ENCODE measurements at regions not wholly inside any gene's neighbourhood (a gene's known extent, or its start where the extent isn't known, plus 50 kb on each side); places are given as distances from the start of the nearest gene placed in this dataset.

DNA sequence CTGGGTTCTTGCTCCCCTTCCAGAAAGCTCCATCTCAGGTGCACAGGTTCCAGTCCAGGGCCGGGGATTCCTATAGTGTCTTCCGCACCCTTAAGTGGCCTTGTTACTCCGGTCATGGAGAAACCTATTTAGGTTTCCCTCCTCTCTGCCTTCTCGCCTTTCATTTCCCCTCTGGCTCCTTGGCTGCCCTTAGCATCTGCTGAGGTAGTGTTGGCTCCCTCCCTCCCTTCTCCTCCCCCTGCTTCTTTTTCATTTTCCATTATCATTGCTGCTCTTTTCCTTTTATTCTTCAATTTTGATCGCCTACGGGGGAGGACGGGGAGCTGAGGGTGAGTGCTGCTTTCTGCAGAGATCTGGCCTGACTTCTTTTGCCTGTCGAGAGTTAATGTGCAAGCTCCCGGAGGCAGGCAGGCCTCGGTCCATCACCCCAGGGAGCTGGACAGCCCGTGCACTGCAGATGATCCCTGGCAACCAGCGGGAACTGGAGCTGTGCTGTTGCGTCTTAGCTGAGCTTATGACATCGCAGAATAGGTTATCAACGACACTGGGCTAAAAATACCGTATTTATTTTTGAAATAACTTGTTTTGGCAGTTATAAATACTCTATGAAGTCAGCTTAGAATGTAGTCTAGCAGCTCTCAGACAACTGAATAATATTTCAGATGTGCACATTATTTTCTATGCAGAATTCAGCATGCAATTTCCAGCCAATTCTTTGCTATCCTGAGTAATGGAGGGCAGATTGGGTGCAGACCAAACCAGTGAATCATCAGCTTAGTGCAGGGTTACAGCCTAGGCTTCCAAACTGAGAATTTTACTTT, 141.9 kb downstream of the SLC4A3 start:
- Histone ChIP-seq H3K4me2 (ENCODE audit: insufficient read depth, low read length) (no peak overlapping the region), H3K4me3 (ENCODE audit: insufficient read depth, low read length) (no peak overlapping the region), H3K9me3 (ENCODE audit: low read depth, low read length) (no peaks in the 10 kb centered on the region), H3K27ac (ENCODE audit: low read depth, low read length) (no peak overlapping the region), H2AFZ (ENCODE audit: low read length) (no peak overlapping the region), H3K4me1 (ENCODE audit: insufficient read depth, low read length) (no peaks in the 10 kb centered on the region), H3K27me3 (ENCODE audit: insufficient read depth, low read length) (no peaks in the 10 kb centered on the region), H3K36me3 (ENCODE audit: insufficient read depth, low read length) (no peaks in the 10 kb centered on the region), H4K20me1 (ENCODE audit: insufficient read depth, low read length) (no peaks in the 10 kb centered on the region), H3K79me2 (ENCODE audit: insufficient read depth, low read length) (no peaks in the 10 kb centered on the region)
- TF ChIP-seq, protein P1, sequence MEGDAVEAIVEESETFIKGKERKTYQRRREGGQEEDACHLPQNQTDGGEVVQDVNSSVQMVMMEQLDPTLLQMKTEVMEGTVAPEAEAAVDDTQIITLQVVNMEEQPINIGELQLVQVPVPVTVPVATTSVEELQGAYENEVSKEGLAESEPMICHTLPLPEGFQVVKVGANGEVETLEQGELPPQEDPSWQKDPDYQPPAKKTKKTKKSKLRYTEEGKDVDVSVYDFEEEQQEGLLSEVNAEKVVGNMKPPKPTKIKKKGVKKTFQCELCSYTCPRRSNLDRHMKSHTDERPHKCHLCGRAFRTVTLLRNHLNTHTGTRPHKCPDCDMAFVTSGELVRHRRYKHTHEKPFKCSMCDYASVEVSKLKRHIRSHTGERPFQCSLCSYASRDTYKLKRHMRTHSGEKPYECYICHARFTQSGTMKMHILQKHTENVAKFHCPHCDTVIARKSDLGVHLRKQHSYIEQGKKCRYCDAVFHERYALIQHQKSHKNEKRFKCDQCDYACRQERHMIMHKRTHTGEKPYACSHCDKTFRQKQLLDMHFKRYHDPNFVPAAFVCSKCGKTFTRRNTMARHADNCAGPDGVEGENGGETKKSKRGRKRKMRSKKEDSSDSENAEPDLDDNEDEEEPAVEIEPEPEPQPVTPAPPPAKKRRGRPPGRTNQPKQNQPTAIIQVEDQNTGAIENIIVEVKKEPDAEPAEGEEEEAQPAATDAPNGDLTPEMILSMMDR (IDR thresholded peaks at IDR 0.05; ENCODE audit: extremely low read depth, low read depth, low read length), result no peak
- DNase-seq (ENCODE audit: insufficient read length, low spot score, missing footprints), result no peak

DNA sequence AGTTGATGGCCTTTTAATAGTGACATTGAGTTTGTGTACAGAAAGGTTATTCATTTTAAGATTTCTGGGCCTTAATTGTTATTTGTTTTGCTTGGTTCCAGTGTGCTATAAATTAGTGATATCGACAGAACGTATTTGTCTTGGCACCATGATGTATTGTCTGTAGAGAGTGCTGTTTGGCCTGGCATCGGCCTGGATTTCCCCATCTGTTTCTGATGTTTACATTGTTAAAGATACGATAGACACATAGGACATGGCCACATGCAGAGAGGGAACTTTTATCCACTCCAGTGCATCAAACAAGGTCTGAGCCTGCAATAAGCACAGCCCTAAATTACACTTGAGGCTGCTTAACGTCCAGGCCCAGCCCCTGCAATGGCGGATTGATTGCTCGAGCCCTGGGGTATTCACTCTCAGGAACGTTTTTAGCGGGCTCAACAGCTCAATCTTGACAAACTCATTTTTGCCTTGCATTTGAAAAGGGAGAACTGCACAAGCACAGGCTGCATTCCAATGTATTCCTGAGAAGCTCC, 144.7 kb downstream of the SLC4A3 start:
- Histone ChIP-seq H2AFZ (ENCODE audit: low read length) (no peak overlapping the region), H3K9me3 (ENCODE audit: low read depth, low read length) (no peaks in the 10 kb centered on the region), H3K4me3 (ENCODE audit: insufficient read depth, low read length) (no peak overlapping the region), H3K27me3 (ENCODE audit: insufficient read depth, low read length) (no peaks in the 10 kb centered on the region), H3K36me3 (ENCODE audit: insufficient read depth, low read length) (no peaks in the 10 kb centered on the region), H3K27ac (ENCODE audit: low read depth, low read length) (no peak overlapping the region), H3K4me1 (ENCODE audit: insufficient read depth, low read length) (no peaks in the 10 kb centered on the region), H3K4me2 (ENCODE audit: insufficient read depth, low read length) (no peak overlapping the region), H3K79me2 (ENCODE audit: insufficient read depth, low read length) (no peaks in the 10 kb centered on the region), H4K20me1 (ENCODE audit: insufficient read depth, low read length) (no peaks in the 10 kb centered on the region)
- TF ChIP-seq, protein P1 (IDR thresholded peaks at IDR 0.05; ENCODE audit: extremely low read depth, low read depth, low read length), result no peak
- no peak for DNase-seq (ENCODE audit: insufficient read length, low spot score, missing footprints)

DNA sequence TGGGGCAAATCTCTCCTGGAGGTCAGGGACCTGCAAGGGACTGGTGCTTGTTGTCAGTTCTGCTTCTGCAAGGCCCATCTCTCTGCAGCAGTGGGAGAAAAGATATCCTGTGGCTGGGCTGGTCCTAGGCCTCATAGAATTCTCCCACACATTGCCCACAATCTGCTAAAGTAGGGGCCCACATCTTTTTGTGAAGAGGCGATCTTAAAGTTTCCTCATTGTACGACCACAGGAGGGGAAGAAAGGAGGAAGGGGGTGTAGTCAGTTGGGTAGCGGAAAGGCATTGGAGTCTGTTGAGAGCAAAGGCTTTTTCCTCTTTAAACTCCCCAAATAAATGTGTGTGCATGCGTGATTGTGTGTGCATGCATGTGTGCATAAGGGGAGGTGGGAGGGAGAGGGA, 145.3 kb downstream of the SLC4A3 start:
- TF ChIP-seq, protein P1 (IDR thresholded peaks at IDR 0.05; ENCODE audit: extremely low read depth, low read depth, low read length), result no peak
- Histone ChIP-seq H3K79me2 (ENCODE audit: insufficient read depth, low read length) (no peaks in the 10 kb centered on the region), H2AFZ (ENCODE audit: low read length) (no peak overlapping the region), H3K27me3 (ENCODE audit: insufficient read depth, low read length) (no peaks in the 10 kb centered on the region), H3K36me3 (ENCODE audit: insufficient read depth, low read length) (no peaks in the 10 kb centered on the region), H3K9me3 (ENCODE audit: low read depth, low read length) (no peaks in the 10 kb centered on the region), H4K20me1 (ENCODE audit: insufficient read depth, low read length) (no peaks in the 10 kb centered on the region), H3K4me3 (ENCODE audit: insufficient read depth, low read length) (no peak overlapping the region), H3K27ac (ENCODE audit: low read depth, low read length) (no peak overlapping the region), H3K4me2 (ENCODE audit: insufficient read depth, low read length) (no peak overlapping the region), H3K4me1 (ENCODE audit: insufficient read depth, low read length) (no peaks in the 10 kb centered on the region)
- no peak for DNase-seq (ENCODE audit: insufficient read length, low spot score, missing footprints)

- no peak overlapping the region for H2AFZ ChIP-seq (ENCODE audit: low read length)
- no peak overlapping the region for H3K4me3 ChIP-seq (ENCODE audit: insufficient read depth, low read length)
- no peak for DNase-seq (ENCODE audit: insufficient read length, low spot score, missing footprints)
- no peaks in the 10 kb centered on the region for H4K20me1 ChIP-seq (ENCODE audit: insufficient read depth, low read length)
- H3K36me3 ChIP-seq (ENCODE audit: insufficient read depth, low read length), result no peaks in the 10 kb centered on the region
- TF ChIP-seq, protein P1 (IDR thresholded peaks at IDR 0.05; ENCODE audit: extremely low read depth, low read depth, low read length), result no peak
- H3K79me2 ChIP-seq (ENCODE audit: insufficient read depth, low read length), result no peaks in the 10 kb centered on the region
- H3K4me2 ChIP-seq (ENCODE audit: insufficient read depth, low read length), result no peak overlapping the region
- no peaks in the 10 kb centered on the region for H3K27me3 ChIP-seq (ENCODE audit: insufficient read depth, low read length)
- no peaks in the 10 kb centered on the region for H3K9me3 ChIP-seq (ENCODE audit: low read depth, low read length)
- H3K27ac ChIP-seq (ENCODE audit: low read depth, low read length), result no peak overlapping the region
- no peaks in the 10 kb centered on the region for H3K4me1 ChIP-seq (ENCODE audit: insufficient read depth, low read length)
These were observed 148.1 kb downstream of the SLC4A3 start for GRCh38 chr2:219775506-219775905.
